Central memory CD4-positive, alpha-beta T cell (primary cell): ENCODE measurements at regions not wholly inside any gene's neighbourhood (a gene's known extent, or its start where the extent isn't known, plus 50 kb on each side); places are given as distances from the start of the nearest gene placed in this dataset.
A peak's percentile ranks its signal among the peaks of the same experiment; 100 is the strongest.

Source experiments
- DNase-seq: peaks from one replicate; pipeline ENCODE4 v3.0.0; 2022

DNA sequence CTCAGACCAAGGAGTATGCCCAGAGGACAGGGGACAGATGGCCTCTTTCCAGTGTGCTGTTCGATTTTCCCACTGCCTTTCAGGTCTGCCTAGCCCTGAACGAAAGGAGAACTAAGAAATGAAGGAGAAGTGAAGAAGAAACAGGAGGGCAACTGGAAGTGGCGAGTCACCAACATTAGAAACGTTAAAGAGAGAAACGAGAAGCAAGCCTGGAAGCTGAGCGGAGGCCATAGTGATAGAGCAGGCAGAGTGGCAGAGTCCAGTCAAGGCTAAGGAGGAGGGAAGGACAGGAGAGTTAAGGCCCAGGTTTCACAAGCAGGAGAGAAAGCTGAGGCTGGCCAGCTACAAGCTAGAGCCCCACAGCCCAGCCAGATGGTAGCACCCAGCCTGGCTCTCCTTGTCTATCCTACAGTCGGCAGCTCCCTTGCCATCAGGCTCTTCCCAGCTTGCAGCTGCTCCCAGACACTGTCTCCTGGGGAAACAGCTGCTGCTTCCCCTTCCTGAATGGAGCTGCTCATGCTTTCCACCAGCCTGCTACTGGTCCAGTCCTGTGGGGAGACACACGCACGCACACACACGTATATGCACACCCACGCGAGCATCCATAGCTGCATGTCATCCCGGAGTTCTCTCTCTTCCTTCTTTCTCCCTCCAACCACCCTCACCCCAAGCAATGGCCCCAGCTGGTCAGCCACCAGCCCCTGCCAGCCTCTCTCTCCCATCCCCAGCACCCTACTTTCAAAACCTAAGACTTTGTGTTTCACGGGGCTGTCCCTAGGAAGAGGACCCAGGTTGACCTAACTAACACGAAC, 139.7 kb upstream of the CCND2 start:
- no peak for DNase-seq

DNA sequence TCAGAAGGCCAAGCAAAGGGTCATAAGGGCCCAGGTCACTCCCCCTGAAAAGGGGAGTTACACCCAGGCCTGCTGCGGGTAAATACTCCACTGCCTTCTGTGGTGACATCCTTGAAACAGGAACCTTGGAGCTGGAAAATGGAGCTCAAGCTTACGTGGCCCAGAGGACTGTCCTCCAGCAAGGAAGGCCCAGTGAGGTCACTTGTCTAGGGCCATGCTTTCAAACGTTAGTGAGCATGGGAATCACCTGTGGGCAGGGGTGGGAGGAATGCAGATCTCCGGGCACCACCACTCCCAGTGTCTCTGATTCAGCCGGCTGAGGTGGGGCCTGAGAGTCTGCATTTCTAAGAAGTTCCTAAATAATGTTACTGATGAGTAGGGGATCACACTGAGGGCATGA, 140.5 kb upstream of the CCND2 start:
- no peak for DNase-seq

DNA sequence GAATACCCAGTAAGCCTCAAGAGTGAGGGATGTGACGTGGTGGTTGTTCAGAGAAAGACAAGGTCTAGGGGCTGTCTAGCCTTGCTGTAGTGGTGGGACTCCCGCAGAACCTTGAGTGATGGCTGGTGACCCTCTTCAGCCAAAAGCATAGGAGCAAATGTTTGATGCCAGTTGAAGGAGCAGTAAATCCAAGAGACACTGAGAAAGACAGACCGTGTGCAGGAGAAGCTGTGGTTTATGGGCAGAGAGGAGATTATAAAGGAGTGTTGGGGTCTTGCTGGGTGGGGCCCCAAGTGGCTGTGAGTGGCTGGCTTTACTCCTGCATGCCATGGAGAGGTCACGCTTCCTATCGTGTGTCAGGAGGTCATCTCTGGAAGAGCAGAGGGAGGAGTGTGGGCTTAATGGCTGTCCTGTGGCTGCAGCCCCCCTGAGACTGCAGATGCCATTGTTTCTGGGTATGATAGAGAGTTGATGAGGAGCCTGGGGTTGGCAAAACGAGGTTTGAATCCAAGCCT, 152.0 kb upstream of the CCND2 start:
- no peak for DNase-seq

DNA sequence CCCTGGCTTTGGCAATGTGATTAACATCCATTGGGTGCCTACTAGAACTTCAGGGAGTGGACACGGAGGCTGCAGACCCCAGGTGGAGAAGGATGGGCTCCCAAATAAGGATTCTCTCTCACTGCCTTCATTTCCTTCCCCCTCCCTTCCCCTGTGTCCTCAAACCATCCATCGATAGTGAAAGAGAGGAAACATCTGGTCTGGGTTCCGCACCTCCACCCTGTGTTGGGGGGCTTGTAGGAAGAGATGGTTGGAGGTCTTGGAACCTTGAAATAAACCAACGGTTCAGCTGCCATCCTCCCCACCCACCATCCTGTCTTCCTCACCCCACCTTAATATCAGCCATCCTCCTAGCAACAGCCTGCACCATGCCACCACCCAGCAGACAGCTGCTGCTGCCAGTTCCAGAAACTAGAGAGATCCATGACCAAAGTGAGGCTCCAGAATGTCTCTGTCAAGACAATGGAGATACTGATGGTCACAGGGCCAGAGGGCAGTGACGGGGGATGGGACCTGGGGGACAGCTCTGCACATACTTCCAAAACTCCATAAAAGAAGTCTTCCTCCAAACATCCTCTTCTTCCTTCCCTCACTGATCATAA, 153.1 kb upstream of the CCND2 start:
- no peak for DNase-seq

DNA sequence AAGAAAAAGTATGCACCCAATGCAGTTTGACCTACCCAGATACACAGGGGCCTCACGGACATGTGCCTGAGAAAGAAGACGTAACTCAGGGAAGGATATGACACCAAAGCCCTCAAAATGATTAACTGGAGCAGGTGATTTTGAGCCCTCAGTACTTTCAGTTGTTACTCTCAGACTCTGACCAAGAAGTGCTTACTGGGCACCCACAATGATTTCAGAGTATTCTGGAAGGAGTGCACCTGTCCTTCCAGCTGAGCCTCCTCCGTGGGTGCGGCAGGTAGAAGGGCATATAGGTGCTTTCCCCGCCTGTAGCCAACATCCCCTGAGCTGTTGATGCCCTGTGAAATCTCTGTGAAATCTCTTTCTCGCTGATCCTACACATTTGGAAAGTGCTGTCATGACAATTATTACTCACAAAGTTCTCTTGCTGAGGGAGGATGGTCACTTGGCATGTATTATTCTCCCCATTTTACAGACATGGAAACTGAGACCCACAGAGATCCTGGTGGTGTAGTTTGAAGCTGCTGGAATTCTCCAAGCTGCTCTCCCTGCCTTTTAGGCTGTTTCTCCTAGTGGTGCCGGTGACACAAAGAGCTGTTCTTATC, 154.3 kb upstream of the CCND2 start:
- DNase-seq: no peak

DNA sequence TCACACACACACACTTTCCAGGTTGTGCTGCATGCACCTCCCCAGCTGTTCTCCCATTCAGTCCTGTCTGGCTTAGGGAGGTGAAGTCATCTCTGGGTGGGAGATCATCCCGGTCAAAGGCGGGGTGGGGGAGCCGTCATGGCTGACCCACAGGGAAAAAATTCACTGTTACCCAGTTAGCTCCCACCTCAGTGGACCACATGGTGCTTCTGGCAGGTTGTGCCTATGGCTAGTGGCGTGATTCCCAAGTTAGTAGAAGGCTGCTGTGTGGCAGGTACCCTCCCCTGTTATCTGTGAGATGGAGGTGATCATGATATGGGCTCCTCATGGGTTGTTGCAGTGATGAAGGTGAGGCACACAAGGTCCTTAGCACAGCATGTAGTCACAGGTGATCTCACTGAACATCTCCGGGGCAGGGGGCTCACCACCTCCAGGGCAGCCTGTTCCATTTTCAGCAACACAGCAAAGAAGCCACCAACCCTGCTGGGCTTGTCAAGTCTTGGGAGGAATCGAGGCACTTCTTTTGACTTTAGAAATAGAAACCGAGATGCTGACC, 154.9 kb upstream of the CCND2 start:
- no peak for DNase-seq

DNA sequence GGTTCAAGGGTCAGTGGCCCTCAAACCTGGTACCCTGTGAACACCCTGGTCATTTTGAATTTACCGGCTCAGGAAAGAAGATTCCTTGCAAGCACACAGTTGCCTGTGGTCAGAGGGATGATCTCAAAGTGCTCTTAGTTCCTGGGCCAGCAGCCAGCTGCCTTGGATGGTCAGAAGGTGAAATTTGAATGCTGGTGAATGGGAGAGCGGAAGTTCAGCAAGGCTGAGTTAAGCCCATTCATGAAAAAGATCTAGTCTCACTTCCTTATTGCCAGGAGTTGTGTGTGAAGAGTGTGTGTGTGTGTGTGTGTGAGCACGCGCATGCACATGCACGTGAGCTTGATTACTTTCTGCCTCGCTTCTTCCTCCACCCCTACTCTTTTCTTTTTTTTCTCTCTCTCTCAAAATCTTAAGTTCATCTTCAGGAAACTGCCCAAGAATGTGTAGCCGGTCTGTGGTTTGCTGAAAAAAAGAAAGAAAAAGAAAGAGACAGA, 155.5 kb upstream of the CCND2 start:
- peak; percentile 41 for DNase-seq

DNA sequence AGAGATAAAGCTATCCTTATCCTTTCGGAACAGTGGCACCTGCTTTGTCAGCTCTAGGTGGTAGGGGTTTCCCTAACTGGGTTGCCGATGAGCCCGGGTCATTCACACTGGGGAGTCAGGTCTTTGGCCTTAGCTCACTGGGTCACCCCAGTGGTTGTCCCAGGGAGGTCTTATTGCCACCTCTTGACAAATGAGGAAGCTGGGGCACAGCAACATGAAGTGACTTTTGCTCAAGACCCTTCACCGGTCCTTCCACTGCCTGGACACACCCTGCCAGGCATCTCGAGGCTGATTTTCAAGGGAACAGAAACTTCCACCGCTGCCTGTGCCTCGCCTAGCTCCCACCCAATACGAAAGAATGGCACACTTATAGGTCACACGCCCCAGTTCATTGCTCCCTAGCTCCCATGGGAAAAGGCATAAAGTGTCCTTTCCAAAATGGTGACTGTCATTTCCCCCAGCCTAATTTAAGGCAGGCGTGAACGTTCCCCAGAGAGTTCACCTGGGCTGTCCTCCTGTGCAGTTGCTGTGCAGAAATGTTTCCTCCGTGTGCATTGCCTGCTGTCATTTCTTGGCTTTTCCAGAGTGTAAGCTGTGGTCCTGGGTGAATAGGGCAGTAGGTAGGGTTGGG, 156.1 kb upstream of the CCND2 start:
- DNase-seq: no peak

DNA sequence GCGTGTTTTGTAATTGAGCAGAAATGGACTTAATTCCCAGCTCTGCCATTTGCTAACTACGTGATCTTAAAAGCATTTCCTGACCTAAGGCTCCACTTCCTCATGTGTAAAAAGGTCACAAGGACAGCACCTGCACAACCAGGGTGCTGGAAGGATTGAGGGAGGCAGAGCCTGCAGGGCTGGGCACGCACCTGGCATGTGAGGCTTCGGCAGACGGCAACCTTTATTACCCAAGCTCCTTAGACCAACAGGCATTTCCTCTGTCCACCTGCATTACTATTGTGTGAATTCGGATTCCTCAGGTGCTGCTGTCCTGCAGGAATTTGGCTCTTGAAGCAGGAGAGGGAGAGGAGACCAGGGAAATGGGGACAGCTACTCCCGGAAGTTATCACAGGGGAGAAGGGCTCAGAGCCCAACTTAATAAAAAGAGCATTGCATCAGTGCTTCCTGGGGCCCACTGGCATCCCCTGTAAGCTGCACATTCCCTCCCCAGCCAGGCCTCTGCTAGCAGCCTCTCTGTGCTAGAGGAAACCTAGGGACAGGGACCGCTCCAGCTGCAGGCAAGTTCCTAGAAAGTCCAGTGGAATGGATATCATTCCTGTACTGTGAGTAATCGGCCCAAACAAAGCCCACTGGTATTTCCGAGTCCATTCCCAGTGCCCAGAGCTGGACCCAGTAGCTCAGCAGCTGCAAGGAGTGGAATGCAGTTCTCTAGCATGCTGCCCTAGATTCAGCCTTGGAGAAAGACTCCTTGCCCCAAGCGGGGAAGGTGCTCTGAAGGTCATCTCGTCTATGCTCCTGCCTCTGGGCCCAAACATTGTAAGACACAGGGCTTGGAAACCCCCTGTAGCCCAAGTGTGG, 157.1 kb upstream of the CCND2 start:
- DNase-seq: no peak

DNA sequence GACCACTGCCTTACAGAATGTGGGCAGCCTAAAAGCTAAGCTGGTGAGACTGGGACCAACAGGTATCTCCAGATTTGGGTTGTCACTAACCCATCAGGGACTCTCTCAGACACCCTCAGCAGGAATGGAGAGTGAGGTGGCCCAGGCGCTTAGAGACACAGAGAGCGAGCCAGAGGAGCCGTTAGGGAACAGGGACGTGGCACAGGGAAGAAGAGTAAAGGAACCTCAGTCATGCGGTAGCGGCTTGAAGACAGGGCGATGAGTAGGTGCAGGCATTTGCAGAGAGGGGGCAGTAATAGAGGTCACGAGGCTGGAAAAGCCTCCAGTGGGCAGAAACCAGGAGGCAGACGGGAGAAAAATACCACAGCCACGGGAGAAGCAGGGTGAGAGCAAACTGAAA, 158.0 kb upstream of the CCND2 start:
- DNase-seq: no peak

DNA sequence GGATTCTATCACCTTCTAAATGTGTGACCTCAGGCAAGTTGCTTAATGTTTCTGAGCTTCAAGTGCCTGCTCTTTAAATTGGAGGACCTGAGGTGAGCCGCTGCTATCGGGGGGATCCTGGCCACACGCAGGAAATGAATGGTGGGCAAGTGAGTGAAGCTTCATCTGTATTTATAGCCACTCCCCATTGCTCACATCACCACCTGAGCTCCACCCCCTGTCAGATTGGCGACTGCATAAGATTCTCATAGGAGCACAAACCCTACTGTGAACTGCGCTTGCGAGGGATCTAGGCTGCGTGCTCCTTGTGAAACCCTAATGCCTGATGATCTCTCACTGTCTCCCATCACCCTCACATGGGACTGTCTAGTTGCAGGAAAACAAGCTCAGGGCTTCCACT, 158.6 kb upstream of the CCND2 start:
- DNase-seq: peak; percentile 21

DNA sequence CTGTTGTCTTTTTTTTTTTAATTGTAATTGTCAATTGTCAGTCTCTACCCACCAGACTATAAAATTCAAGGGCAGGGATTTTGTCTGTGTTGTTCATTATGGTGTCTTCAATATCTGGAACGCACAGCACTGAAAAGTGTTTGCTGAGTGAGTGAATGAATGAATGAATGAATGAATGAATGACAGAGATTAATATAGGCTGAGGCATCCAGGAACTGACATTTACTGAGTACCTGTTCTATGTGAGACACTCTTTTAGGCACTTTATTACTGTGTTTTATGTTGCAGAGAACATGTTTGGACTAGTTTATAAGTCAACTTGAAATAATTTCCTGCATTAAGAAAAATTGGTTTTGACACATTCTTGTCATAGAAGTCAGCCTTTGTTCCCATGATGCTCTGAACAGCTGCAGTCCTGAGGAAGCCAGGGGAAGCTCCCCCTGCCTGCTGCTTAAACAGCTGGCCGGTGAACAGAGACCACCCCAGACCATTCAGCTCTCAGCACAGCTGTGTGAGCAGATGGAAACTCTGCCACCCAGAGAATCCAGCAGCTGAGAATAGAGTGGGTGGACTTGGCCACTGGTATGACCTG, 160.7 kb upstream of the CCND2 start:
- DNase-seq: no peak

DNA sequence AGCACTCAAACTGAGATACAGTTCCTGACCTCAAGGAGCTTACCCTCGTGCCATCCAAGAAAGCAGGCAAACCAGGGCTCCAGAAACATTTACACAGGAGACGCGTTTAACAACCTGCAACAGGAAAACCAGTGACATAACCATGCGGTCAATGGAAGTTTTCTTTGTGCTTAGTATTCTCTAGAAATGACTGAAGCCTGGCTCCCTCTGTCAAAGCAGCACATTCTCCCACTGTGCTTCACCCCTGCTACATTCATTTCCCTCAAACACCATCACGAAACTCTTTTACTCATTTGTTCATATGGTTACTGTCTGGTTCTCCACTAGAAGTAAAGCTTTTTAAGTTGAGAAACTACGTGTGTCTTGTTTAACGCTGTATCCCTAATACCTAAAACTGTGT, 161.3 kb upstream of the CCND2 start:
- no peak for DNase-seq

DNA sequence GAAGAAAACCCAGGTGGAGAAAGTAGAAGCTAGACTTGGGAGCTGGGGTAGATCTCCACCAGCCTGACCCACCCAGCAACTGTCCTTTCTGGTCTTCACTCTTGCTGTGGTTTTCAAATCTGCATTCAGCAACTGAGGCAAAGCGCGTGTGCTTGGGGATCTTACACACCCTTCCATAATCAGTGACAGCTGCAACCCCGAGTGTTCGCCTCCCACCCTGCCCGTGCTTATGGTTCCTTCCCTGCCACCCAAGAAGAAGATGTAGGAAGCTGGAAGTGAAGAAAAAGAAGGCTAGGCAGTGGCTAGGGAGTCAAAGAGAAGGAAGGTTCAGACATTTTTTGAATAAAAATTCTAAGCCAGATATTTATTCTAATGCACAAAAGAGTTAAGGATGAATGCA, 162.6 kb upstream of the CCND2 start:
- no peak for DNase-seq

DNA sequence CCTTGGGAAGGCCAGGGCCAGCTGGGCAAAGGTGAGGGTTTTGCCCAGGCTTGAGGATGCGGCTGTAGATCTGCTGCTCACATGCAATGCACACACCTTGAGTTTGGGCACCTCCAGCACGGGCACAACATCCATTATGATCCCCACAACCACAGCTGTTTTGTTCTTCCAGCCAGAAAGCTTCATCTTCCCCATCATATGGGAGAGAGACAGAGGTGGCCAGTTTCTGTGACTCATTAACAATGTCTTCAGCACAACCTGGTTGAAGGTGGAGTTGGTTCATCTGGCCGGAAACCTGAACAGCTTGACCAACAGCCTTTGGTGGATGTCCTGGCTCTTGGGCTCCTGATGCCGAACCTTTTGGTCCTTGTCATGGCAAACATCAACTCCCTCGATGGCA, 163.7 kb upstream of the CCND2 start:
- DNase-seq: no peak

DNA sequence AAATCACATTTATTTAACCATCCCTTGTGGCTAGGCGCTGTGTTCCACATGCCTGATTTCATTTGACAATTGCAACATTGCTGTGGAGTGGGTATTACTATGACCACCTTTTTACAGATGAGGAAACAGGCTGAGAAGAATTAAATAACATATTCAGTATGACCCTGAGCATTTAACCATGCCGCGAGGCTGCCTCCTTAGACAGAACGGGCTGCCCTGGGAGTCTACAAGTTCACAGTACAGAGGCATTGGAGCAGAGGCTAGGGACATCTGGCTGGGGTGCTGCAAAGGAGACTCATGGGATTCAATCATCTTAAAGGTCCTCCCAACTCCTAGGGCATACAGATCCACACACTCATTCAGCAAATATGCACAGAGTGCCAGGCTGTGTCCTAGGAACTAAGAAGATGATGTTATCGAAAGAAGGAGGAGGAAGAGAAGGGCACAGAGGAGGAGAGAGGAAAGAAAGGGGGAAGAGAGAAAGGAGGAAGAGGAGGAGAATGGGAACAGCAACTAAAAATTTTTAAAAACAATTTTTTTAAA, 164.7 kb upstream of the CCND2 start:
- no peak for DNase-seq

DNA sequence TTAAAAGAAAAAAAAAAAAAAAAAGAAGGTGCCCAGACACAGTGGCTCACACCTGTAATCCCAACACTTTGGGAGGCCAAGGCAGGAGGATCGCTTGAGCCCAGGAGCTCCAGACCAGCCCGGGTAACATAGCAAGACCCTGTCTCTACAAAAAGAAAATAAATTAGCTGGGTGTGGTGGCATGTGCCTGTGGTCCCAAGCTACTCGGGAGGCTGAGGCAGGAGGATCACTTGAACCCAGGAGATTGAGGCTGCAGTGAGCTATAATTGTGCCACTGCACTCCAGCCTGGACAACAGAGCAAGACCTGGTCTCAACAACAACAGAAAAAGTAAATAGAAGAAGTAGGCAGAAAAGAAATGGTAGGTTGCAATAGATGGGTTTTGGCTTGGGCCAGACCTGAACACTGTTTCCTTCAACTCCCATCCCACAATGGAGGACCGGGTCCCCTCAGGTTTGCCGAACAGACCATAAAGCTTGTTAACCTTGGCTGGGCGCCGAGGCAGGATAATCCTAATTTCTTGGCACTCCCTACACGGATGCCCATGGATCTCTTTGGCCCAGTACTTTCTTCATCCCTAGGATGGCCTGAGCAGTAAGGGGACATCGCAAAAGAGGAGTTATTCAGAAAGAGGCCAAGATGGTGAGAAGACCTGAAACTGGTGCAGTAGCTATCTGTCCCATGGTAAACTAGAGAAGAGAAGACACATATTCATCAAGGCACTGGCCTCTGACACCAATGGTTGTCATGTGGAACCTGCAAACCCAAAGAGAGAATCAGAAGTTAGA, 165.5 kb upstream of the CCND2 start:
- no peak for DNase-seq

DNA sequence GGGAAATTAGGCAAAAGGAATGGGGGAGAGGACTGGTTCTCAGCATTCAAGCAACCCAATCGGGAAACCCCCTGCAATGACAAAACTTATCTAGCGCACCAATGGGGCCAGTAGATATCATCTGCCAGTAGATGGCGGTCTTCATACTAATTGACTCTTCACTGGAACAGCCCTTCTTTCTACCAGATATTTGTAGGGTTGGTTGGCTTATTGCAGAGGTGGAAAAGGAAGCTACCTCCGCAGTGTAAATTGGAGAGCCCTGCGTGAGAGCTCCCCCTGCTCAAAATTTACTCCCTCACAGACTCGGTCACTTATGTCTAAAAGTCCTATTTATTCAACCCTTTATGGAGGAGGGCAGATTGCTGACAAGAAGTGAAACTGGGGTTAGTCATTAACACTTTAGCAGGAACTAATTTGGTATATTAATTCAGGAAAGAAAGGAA, 166.1 kb upstream of the CCND2 start:
- DNase-seq: peak; percentile 81

DNA sequence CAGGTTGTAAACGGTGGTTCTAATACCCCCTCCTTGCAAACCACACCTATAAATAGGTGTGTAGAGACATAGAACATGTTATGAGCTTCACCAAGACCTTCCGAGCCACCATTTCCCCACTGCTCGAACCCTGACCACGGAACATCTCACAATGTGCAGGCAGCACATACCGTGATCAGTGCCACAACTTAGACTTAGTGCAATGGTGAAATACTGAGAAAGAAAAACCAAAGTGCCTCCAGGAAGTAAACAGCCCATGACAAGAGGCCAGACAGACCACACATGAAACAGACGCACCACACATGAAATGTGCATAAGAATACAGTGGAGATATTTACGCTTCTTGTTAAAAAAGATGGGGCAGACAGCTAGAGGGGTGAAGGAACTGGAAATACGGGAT, 166.9 kb upstream of the CCND2 start:
- DNase-seq: peak; percentile 5

DNA sequence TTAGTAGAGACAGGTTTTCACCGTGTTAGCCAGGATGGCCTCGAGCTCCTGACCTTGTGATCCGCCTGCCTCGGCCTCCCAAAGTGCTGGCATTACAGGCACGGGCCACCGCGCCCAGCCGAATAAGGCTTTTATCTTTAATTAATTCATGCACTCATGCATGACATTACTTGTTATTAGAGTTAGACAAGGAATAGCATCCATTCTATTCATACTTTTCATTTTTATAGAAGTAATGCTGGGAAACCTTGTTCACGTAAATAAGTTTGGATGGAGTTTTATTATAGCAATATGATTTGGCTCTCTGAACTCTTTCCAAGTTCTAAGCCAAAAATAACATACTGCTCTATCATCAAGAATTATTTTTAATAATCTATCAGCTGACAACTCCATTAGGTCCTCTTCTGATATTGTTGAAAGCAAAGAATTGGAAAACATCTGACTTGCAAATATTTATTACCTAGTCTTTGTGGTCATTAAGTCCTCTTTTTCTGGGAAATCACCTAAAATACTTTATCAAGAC, 168.8 kb upstream of the CCND2 start:
- DNase-seq: no peak
